Femur (tissue), 1 donor: ENCODE measurements at regions not wholly inside any gene's neighbourhood (a gene's known extent, or its start where the extent isn't known, plus 50 kb on each side); places are given as distances from the start of the nearest gene placed in this dataset.
"Not testable (repeated sequence)": the region's sequence is repeated elsewhere in the genome, so short reads cannot be mapped to it uniquely, and the experiment has no call there.

Experiments
- DNase-seq: peaks from one replicate; pipeline ENCODE4 v3.0.0-alpha.2; 2017

DNA sequence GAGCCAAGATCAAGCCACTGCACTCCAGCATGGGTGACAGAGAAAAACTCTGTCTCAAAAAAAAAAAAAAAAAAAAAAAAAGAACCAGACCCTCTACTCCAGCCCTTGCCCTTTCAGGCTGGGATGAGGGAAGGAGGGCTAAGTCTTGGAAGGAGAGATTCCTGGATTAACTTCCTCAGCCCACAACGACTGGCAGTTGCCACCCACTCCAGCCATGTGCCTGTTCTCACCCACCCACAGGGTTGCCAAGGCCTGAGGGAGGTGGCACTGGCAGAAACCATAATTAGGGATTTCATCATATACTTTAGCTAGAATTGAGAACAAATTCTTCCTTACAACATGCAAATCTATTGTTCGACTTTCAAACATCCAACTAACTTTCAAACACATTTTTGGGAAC, 87.8 kb upstream of the SLC30A5 start:
- DNase-seq, result no peak

DNA sequence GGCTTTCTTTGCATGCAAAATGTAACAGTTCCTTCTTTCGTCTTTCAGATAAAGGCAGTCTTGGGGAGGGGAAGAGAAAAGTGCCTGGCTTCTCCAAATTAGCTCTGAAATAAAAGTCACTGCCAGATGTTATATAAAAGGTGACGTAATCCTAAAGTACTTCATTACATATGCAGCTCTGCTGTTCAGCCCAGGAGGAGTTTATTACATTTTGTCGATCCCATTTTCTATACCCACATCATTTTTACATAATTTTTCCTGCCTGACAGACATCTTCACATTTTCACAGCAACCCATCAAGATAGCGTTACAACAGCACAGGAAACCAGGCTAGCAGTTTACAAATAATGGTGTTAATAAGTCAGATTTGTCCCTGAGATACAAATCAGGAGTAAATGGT, 86.7 kb upstream of the SLC30A5 start:
- DNase-seq, result no peak

DNA sequence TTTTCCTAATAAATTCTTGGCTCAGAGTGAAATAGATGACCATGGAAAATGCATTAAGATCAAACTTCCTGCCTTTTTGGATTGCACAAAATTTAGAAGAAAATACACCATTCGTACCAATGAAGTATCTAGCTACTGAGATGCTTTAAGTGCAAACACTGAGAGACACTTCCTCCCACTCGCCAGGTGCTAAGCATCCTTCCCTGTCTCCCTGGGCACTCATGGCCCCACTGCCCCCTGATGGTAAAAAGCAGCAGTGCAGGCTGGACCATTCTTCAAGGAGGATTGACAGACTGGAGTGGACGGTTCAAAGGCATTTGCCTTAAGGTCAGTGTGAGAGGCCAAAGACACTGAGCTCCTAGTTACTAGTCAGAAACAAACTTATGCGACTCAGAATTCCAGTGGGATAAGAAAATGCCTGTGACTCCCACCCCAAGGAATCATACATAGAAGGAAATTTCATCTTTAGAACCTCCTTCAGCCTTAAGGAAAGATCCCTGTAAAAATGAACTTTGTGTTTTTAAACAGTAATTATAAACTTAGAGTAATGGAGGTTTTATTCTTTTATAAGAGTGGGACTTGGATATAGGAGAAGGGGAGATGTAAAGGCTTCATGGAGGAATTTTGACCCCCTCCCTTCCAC, 86.0 kb upstream of the SLC30A5 start:
- peak; percentile 62 for DNase-seq

DNA sequence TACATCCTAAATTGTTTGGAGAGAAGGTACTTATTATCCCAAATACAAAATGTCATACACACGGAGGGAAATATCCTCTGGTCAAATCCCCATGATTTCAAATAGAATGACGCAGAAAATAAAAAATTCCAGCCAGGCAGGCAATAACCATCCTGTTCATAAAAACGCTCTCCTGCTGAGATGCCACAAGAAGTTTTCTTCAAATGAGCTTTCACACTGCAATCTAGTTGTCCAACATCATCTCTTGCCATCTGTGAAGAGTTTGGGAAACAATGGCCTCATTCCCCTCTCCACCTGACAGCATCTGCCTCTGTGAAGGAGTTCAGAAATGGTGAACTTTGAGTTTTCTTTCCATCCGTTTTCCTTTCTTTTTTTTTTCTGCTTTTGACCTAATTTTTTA, 83.3 kb upstream of the SLC30A5 start:
- no peak for DNase-seq

DNA sequence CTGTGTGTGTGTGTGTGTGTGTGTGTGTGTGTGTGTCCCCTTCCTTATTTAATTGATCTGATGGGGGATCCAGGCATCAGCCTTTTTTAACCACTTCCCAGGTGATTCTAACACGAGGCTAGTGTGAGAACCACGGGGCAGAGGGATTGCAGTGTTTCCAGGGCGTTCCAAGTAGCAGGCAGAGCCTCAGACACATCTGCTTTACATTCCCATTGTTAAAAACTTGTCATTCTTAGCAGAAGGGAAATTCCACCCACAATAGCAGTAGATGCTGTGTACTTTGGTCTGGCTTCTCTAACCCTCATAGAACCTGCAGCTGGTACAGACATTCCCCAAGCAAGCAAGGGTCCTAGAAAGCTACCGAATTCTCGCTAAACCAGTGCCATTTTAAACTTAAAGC, 81.9 kb upstream of the SLC30A5 start:
- DNase-seq, result no peak

DNA sequence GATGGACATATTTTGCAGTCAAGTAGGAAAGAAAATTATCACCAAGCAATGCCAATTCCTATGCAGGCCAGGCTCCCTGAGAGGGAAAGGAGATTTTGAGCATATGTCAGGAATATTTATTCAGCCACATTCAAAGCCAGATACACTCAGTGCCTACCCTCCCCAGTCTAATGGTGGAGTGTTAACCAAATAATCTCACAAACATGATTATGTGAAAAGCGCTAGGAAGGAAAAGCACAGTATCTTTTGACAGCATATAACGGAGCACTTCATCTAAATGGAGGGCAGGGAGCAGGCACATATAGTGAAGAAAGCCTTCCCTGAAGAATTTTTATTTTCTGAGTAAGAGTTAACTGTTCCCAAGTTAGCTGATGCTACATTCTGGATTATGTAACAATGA, 80.3 kb upstream of the SLC30A5 start:
- DNase-seq, result no peak

DNA sequence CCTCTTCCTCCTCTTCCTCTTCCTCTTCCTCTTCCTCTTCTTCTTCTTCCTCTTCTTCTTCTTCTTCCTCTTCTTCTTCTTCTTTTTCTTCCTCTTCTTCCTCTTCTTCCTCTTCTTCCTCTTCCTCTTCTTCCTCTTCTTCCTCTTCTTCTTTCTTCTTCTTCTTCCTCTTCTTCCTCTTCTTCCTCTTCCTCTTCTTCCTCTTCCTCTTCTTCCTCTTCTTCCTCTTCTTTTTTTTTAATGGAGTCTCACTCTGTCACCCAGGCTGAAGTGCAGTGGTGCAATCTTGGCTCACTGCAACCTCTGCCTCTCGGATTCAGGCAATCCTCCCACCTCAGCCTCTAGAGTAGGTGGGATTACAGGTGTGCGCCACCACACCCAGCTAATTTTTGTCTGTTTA, 79.8 kb upstream of the SLC30A5 start:
- DNase-seq, result not testable (repeated sequence)

DNA sequence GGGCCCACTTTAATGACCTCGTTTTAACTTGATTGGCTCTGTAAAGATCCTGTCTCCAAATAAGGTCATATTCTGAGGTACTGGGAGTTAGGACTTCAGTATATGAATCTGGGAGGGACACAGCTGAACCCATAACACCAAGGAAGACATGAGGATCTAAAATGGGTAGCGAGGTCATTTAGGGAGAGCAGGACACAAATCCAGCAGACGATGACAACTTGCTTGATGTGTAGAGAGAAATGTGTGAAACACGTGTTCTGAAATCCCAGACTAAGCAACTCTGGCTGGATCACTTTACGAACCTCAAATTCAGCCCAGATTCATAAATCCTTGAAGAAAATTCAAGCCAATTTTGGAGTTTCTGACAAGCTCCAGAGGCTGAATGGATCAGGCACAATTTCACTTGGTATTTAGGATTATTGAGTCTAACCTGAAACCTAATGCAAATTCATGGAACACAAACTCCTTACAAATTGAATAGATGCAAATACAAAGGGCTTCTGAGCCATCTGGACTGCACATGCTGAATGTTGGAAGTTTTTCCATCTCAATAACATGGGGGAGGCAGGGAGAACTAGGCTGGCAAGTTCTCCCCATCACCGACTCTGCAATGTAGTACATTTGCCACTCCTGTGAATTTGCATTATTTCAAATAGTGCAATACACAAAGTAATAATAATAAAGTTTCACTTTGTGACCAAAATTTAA, 74.0 kb upstream of the SLC30A5 start:
- DNase-seq, result no peak

DNA sequence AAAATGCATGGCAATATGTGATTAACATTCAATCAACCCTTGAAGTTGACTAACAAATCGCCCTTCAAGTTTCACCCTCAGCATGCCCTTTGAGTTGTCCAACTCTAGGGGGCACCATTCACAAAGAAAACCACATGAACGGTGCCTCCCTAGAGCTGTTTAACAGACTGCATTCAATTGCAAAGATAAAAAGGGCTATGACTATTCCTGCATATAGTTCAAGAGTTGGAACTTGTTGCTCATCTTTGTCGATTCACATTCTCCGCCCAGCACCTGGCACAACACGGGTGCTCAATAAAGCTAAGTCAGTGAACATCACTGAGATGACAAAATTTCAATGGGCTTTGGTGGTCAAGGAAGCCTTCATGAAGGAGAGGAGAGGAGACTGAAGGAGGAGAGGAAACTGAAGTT, 69.6 kb upstream of the SLC30A5 start:
- no peak for DNase-seq

DNA sequence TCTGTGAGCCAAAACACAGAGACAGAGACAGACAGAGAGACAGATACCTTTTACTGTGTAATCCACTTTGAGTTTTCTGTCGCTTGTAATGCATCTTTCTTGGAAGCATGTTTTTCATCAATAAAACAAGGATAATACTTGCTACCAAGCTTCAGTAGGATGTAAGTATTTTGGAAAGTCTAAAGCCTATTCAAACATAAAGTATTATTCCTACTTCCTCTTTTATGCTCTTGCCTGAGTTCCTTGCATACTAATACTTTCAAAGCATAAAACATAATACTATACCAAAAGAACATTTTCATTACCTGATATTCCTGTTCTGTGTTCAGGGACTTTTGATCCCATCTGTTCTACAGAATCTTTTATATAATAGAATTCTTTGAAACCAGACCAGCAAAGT, 64.5 kb upstream of the SLC30A5 start:
- no peak for DNase-seq

DNA sequence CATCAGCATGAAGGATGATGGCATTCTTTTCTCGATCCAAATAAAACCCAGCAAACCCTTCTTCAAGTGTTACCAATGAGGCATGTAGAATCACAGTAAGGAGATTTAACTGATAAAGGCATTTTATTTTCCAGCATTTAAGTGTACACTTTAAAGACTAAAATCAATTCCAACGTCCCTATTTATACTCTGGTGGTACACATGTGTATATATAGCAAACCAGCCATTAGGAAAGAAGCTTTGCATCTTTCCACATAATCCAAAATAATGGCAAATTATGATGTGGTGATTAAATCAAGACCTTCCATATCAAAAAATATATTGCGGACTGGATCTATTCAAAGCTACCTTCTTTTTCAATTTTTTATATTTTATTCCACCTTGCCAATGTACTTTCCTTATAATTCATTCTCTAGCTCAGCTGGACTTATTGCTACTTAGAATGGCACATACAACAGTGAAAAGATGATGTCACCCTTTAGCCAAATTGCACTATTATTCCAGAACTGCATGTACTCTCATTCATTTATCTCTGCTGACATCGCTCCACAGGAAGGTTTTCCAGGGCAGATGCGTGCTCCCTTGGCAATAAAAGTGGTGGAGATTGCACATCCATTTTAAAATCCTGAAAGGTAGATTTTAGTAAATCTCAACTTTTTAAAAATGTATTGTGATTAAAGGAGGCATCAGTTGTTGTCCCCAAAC, 63.3 kb upstream of the SLC30A5 start:
- no peak for DNase-seq

DNA sequence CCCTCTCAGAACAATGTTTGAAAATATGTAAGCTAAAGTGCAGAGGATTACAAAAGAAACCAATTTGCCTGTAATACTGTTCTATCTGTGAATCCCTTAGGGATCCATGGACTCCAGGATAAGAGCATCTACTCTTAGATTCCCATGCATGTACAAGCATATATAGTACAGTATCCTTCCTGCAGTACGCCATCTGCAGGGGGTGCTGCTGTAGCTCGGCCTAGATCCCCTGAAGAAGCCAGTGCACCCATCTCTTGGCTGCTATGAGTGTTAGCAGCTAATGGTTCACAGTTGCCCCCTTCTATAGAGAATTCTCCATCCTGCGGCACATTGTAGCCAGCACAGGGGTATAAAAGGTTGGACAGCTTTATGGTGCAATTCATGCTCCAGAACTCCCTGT, 61.8 kb upstream of the SLC30A5 start:
- no peak for DNase-seq

DNA sequence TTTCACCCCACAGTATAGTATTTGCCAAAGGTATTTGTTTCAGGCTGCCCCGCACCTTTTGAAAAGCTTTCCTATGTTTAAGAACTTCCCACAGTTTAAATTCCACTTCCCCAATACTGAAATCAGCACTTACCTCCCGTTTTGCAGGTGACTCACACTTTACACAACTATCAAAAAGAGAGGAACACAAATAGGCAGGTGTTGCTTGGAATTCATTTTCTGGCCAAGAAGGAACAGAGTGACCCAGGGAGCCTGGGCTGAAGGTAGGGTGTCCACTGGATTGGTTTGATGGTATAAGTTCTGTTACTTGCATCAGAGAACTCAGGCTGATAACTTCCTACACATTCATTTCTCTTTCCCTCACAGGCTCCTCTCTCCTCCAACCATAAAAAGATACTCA, 60.1 kb upstream of the SLC30A5 start:
- no peak for DNase-seq

DNA sequence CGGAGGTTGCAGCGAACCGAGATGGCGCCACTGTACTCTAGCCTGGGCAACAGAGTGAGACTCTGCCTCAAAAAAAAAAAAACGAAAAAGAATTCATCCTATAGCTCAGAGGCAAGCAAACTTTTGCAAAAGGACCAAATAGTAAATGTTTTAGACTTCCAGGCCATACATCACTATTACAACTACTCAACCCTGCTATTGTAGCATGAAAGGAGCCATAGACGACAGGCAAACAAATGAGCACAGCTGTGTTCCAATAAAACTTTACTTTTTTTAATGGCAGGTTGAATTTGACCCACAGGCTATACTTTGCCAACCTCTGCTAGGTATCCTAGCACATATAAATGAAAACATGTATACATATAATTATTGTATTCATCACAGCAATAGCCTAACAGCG, 58.9 kb upstream of the SLC30A5 start:
- no peak for DNase-seq

DNA sequence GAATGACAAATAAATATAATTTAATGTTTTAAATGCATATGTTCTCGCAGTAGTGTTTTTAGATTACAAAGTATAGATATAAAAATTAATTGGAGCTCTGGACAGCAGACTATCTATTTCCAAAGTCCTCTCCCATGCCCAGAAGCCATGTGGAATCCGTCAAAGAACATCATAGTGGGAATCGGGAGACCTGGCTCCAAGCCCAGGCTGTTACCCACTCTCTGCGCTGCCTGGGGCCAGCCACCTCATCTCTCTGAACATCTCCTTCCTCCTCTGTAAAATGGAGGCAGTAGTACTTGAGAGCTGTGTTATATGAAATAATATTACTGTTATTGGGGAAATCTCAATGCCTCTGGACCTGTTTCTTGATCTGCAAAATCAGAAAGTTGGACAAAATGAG, 58.1 kb upstream of the SLC30A5 start:
- no peak for DNase-seq

DNA sequence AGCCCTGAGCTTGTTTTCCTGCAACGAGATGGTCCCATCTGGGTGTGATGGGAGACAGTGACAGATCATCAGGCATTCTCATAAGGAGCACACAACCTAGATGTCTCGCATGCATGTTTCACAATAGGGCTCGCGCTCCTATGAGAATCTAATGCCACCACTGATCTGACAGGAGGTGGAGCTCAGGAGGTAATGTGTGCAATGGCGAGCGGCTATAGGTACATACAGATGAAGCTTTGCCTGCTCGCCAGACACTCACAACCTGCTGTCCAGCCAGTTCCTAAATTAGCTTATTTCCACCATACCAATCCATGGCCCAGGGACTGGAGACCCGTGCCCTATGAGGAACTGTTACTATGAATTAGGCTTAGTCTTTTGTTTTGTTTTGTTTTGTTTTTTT, 55.3 kb upstream of the SLC30A5 start:
- no peak for DNase-seq

DNA sequence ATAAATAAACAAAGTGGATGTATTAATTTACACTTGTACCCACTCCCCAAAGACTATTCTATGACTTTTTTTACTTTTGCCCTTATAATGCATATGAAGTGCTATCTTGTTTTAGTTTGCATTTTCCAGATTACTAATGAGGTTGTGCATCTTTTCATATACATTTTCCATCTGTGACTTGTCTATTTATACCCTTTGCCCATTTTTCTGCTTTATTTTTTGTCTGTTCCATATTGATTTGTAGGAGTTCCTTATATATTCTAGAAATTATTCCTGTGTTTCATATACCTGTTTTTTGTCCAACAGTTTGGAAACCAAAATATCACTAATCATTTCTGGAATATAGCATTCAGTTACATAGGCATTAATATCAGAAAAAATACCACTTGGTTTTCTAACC, 54.0 kb upstream of the SLC30A5 start:
- DNase-seq, result no peak

DNA sequence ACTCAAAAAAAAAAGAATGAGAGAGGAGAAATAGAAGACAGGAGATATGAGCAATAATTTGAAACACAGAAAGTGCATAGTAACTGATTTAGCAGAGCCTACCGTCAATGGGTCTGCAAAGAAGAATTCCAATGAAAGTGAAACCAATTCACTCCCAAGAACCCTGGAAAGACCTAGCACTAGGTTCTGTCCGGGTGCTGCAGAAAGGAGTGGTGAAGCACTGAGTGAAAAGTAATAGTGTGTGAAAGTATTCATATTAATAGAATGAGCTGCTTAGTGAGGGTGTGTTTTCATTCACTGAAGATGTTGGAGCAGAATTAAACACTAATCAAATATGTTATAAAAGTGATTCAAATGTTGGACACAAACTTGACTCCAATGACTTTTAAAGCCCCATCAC, 51.3 kb upstream of the SLC30A5 start:
- DNase-seq, result no peak

DNA sequence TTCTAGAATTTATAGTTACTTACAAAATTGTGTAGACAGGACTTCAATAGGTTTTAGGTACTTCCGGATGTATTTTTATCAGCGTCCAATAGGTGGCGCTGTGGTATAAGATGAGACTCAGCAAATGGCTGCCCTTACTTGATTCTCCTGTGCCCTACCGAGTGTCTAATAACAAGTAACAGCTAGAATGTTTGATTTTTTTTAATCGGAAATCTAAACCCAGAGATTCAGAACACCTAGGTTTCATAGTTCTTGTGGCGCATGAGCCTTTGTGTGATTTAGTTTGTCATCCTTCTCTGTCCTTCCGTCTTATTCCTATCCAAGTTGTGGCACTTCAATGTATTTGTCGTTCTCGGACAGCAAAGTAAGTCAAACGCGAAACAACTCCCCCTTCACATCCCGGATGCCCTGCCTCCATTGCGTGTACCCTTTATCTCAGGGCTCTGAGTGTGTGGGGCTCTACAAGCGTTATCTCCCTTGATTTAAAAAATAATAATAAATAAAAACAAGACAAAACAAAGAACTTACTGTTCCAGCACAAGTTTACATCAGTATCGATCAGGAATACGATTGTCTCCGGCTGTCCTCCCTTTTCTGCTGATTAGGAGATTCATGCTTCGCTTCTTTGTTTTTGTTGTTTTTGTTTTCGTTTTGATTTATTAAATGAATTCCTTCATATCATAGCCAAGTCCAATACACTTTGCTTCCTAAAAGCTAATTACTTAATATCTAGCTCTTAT, 50.7 kb upstream of the SLC30A5 start:
- peak; percentile 89 for DNase-seq

DNA sequence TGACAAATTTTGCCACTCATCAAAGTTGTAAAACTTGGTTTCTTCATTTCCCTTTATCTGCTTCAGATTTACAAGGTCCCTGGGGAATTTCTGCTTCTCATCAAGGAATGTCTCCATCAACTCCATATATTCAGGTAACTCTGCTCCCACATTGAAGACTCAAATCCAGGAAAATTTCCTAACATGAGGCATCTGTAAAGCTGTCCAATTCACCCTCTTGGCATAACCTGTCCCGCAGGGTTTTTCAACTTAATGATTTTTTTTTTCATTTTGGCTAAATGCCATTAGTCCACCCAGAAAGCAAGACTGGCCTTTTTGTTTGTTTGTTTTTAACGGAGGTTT, 50.2 kb upstream of the SLC30A5 start:
- no peak for DNase-seq
